ENCODE measurements at regions not wholly inside any gene's neighbourhood (a gene's known extent, or its start where the extent isn't known, plus 50 kb on each side); places are given as distances from the start of the nearest gene placed in this dataset.

- TF ChIP-seq CTCF (IDR thresholded peaks at IDR 0.05; ENCODE audit: insufficient read depth, low read length), result no peak
- H3K4me3 ChIP-seq (ENCODE audit: low read depth, low read length), result no peak overlapping the region
- no peak for DNase-seq (ENCODE audit: low read depth)
Measured at GRCh38 chr1:34444516-34444915, 267.8 kb downstream of the C1orf94 start.

- no peak for TF ChIP-seq CTCF (IDR thresholded peaks at IDR 0.05; ENCODE audit: insufficient read depth, low read length)
- DNase-seq (ENCODE audit: low read depth), result no peak
- H3K4me3 ChIP-seq (ENCODE audit: low read depth, low read length), result no peak overlapping the region
Measured at GRCh38 chr1:34450325-34450724, 273.6 kb downstream of the C1orf94 start.

GRCh38 chr1:34452451-34452850 lies 275.7 kb downstream of the C1orf94 start:
- TF ChIP-seq CTCF (IDR thresholded peaks at IDR 0.05; ENCODE audit: insufficient read depth, low read length), result no peak
- DNase-seq (ENCODE audit: low read depth), result no peak
- H3K4me3 ChIP-seq (ENCODE audit: low read depth, low read length), result no peak overlapping the region

- DNase-seq (ENCODE audit: low read depth), result no peak
- H3K4me3 ChIP-seq (ENCODE audit: low read depth, low read length), result no peak overlapping the region
- TF ChIP-seq CTCF (IDR thresholded peaks at IDR 0.05; ENCODE audit: insufficient read depth, low read length), result no peak
Measured at GRCh38 chr1:34455121-34455520, 278.4 kb downstream of the C1orf94 start.

- peak; percentile 44 for TF ChIP-seq CTCF (IDR thresholded peaks at IDR 0.05; ENCODE audit: insufficient read depth, low read length)
- no peak overlapping the region for H3K4me3 ChIP-seq (ENCODE audit: low read depth, low read length)
- peak; percentile 17 for DNase-seq (ENCODE audit: low read depth)
Measured at GRCh38 chr1:34460193-34460592, 283.5 kb downstream of the C1orf94 start.

GRCh38 chr1:34470401-34470800 lies 284.4 kb upstream of the GJB5 start:
- DNase-seq (ENCODE audit: low read depth), result no peak
- TF ChIP-seq CTCF (IDR thresholded peaks at IDR 0.05; ENCODE audit: insufficient read depth, low read length), result no peak
- no peak overlapping the region for H3K4me3 ChIP-seq (ENCODE audit: low read depth, low read length)

GRCh38 chr1:34474566-34474965 lies 280.3 kb upstream of the GJB5 start:
- no peak for DNase-seq (ENCODE audit: low read depth)
- H3K4me3 ChIP-seq (ENCODE audit: low read depth, low read length), result no peak overlapping the region
- TF ChIP-seq CTCF (IDR thresholded peaks at IDR 0.05; ENCODE audit: insufficient read depth, low read length), result no peak
